H1 (cell line): ENCODE measurements at regions not wholly inside any gene's neighbourhood (a gene's known extent, or its start where the extent isn't known, plus 50 kb on each side); places are given as distances from the start of the nearest gene placed in this dataset.

Experiments used
- NANOG ChIP-seq: IDR thresholded peaks from 2 replicates; pipeline ENCODE4 v1.6.1; 2011; ENCODE audit warnings: low read length, low read depth, mild to moderate bottlenecking, inconsistent platforms; ENCODE audit not compliant: insufficient read depth, poor library complexity, severe bottlenecking
- TAF1 ChIP-seq: IDR thresholded peaks from 2 replicates; pipeline ENCODE4 v1.6.1; 2011; ENCODE audit warnings: mild to moderate bottlenecking, low read depth, low read length
- TEAD4 ChIP-seq: IDR thresholded peaks from 2 replicates; pipeline ENCODE4 v1.6.1; 2012; ENCODE audit warnings: low read depth, low read length, inconsistent platforms, mixed read lengths
- TF ChIP-seq, protein P1 (sequence below): fragments of 300-600 bp; sonication (generic); IDR thresholded peaks from 2 replicates; pipeline ENCODE4 v1.7.1; 2012; ENCODE audit warnings: low read length, moderate library complexity, mild to moderate bottlenecking, inconsistent platforms; ENCODE audit not compliant: insufficient replicate concordance
- TF ChIP-seq, protein P2 (sequence below): IDR thresholded peaks from 2 replicates; pipeline ENCODE4 v1.6.1; 2012; ENCODE audit warnings: low read length, inconsistent platforms

DNA sequence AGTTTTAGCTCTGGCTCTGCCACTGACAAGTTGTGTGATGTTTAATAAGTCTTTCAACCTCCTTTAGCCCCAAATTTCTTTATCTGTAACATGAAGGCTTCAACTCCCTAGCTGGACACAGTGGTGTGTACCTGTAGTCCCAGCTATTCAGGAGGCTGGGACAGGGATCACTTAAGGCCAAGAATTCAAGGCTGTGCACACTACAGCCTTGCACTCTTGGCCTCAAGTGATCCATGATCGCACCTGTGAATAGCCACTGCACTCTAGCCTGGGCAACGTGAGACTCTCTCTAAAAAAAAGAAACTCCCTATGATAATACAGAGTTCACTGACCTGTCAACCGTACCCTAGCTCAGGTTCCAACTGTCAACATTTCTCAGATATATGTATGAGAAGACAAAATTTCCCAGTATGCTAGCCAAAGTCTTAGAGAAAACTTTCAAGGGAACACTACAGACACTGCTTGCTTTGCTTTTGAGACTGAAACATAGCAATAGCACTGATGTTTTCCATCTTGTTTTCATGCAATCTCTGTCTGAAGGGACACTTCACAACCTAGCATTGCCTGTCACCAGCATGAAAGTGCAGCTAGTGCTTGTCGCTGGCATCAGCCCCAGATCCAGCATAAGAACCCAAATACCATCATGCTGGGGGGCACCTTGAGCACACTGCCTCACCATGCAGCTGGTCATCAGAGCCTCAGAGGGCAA lies 51.6 kb upstream of the PTPN13 start (continued):
- TF ChIP-seq, protein P1, sequence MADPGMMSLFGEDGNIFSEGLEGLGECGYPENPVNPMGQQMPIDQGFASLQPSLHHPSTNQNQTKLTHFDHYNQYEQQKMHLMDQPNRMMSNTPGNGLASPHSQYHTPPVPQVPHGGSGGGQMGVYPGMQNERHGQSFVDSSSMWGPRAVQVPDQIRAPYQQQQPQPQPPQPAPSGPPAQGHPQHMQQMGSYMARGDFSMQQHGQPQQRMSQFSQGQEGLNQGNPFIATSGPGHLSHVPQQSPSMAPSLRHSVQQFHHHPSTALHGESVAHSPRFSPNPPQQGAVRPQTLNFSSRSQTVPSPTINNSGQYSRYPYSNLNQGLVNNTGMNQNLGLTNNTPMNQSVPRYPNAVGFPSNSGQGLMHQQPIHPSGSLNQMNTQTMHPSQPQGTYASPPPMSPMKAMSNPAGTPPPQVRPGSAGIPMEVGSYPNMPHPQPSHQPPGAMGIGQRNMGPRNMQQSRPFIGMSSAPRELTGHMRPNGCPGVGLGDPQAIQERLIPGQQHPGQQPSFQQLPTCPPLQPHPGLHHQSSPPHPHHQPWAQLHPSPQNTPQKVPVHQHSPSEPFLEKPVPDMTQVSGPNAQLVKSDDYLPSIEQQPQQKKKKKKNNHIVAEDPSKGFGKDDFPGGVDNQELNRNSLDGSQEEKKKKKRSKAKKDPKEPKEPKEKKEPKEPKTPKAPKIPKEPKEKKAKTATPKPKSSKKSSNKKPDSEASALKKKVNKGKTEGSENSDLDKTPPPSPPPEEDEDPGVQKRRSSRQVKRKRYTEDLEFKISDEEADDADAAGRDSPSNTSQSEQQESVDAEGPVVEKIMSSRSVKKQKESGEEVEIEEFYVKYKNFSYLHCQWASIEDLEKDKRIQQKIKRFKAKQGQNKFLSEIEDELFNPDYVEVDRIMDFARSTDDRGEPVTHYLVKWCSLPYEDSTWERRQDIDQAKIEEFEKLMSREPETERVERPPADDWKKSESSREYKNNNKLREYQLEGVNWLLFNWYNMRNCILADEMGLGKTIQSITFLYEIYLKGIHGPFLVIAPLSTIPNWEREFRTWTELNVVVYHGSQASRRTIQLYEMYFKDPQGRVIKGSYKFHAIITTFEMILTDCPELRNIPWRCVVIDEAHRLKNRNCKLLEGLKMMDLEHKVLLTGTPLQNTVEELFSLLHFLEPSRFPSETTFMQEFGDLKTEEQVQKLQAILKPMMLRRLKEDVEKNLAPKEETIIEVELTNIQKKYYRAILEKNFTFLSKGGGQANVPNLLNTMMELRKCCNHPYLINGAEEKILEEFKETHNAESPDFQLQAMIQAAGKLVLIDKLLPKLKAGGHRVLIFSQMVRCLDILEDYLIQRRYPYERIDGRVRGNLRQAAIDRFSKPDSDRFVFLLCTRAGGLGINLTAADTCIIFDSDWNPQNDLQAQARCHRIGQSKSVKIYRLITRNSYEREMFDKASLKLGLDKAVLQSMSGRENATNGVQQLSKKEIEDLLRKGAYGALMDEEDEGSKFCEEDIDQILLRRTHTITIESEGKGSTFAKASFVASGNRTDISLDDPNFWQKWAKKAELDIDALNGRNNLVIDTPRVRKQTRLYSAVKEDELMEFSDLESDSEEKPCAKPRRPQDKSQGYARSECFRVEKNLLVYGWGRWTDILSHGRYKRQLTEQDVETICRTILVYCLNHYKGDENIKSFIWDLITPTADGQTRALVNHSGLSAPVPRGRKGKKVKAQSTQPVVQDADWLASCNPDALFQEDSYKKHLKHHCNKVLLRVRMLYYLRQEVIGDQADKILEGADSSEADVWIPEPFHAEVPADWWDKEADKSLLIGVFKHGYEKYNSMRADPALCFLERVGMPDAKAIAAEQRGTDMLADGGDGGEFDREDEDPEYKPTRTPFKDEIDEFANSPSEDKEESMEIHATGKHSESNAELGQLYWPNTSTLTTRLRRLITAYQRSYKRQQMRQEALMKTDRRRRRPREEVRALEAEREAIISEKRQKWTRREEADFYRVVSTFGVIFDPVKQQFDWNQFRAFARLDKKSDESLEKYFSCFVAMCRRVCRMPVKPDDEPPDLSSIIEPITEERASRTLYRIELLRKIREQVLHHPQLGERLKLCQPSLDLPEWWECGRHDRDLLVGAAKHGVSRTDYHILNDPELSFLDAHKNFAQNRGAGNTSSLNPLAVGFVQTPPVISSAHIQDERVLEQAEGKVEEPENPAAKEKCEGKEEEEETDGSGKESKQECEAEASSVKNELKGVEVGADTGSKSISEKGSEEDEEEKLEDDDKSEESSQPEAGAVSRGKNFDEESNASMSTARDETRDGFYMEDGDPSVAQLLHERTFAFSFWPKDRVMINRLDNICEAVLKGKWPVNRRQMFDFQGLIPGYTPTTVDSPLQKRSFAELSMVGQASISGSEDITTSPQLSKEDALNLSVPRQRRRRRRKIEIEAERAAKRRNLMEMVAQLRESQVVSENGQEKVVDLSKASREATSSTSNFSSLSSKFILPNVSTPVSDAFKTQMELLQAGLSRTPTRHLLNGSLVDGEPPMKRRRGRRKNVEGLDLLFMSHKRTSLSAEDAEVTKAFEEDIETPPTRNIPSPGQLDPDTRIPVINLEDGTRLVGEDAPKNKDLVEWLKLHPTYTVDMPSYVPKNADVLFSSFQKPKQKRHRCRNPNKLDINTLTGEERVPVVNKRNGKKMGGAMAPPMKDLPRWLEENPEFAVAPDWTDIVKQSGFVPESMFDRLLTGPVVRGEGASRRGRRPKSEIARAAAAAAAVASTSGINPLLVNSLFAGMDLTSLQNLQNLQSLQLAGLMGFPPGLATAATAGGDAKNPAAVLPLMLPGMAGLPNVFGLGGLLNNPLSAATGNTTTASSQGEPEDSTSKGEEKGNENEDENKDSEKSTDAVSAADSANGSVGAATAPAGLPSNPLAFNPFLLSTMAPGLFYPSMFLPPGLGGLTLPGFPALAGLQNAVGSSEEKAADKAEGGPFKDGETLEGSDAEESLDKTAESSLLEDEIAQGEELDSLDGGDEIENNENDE = no peak
- TF ChIP-seq TAF1 (no peak), TEAD4 (no peak), NANOG (no peak)
- TF ChIP-seq, protein P2, sequence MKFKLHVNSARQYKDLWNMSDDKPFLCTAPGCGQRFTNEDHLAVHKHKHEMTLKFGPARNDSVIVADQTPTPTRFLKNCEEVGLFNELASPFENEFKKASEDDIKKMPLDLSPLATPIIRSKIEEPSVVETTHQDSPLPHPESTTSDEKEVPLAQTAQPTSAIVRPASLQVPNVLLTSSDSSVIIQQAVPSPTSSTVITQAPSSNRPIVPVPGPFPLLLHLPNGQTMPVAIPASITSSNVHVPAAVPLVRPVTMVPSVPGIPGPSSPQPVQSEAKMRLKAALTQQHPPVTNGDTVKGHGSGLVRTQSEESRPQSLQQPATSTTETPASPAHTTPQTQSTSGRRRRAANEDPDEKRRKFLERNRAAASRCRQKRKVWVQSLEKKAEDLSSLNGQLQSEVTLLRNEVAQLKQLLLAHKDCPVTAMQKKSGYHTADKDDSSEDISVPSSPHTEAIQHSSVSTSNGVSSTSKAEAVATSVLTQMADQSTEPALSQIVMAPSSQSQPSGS = no peak
